Skeletal muscle cell (primary cell): ENCODE measurements at regions not wholly inside any gene's neighbourhood (a gene's known extent, or its start where the extent isn't known, plus 50 kb on each side); places are given as distances from the start of the nearest gene placed in this dataset.

Experiments used
- DNase-seq: peaks from one replicate; pipeline ENCODE4 v3.0.0-alpha.2; 2010; ENCODE audit warnings: low read depth
- H3K4me3 ChIP-seq: 2 replicates; pipeline ENCODE4 v1.5.1; 2011; ENCODE audit warnings: low read depth, mild to moderate bottlenecking, control low read depth, low read length, moderate library complexity

DNA sequence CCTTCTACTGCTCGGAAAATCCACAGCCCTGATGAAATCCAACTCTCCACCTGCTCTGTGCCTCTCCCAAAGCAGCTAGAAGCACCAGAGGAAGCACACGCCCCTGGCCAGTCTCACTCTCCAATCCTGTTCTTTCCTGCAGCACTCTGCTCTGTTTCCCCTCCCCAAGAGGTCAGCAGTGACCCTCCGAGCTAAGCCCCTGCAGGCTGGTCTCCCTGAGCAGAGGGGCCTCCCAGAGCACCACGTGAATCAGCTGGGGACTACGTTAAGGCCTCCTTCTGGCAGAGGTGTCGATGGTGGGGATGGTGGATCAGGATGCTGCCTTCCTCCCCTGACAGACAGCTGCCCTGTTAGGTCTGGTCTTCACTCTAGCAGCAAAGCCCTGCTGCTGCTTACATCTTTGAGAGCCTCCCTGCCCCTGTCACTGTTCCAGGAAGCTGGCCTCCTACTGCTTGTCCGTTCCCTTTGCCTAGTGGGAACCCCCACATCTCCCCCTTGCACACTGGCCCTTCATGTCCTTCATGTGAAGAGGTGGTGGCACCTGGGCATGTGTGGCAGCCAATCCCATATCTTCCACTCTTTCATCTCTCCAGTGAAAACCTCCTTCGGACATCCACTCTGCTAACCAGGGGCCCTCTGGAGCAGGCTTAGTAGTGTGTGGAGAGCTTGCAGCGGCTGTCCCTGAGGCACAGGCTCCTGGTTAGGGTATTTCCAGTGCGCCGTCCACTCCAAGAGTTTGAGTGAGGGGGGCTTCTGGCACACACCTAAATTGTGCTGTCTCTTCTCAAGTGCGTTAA lies 307.5 kb upstream of the HS6ST1 start:
- no peak for DNase-seq
- H3K4me3 ChIP-seq = no peak overlapping the region

GRCh38 chr2:128626760-128627511 lies 308.3 kb upstream of the HS6ST1 start:
- no peak overlapping the region for H3K4me3 ChIP-seq
- DNase-seq = no peak

DNA sequence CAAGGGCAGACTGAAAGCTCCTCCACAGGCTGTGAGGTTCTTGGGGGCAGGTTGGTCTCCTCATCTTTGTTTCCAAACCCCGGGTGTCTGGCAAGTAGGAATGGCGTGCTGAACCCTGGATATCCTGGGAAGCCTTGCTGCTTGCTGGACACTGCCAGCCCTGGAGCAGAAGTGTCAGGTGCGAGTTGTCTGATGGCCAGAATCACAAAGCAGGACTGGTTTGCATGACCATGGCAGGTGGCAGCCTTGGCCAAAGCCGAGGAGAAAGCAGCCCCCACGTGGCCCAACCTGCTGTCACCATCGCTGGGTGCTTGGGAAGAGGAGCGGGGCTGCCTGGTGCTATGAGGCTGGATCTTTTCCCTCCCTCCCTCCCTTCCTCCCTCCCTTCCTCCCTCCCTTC lies 309.5 kb upstream of the HS6ST1 start:
- no peak for DNase-seq
- H3K4me3 ChIP-seq = no peak overlapping the region

DNA sequence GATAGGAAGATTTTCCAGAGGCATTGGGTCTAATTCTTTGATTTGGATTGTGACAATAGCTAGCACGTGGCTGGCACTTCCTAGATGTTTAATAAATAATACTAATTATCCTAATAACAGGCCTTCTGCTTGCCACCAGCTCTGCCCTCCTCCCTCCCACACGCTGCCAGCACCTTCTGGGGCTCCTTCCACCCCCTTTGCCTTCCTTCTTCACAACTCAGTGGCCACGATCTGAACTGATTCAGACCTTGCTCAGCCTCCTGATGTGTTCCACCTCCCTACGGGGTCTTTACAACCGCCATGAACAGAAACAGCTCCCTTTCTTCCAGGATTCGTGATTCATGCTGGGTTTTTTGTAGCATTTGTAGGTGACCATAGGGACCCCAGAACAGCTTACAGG lies 310.3 kb upstream of the HS6ST1 start:
- DNase-seq = no peak
- no peak overlapping the region for H3K4me3 ChIP-seq

DNA sequence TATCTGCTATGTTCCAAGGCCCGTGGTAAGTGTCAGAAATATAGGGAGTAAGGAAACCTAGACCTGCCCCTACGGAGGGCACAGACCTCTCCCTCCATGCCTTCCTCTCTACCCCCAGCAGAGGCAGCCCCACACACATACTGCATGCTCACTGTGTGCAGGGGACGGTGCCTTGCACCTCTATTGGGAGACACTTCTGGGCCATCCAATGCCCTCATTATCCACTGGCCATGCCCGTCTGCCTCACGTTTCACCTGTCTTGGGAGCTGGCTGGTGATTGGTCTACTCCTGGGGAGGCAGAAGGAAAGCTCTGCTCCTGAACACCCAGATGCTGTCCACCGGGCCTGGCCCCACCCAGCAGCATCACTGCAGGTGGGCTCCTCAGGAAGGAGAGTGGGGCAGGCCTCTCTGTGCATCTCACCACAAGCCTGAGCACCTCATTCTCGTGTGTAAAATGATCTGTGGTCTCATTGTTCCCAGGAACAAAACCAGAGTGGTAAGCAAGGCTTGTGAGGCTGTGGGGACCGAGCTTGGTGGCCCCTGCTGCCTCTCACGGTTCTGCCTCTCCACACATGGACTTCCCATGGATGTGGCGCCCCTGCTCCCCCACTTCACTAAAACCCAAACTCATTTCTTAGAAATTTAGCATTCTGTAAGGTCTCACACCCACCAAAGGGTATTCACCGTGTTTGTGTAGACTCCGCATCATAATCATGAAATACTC lies 312.5 kb upstream of the HS6ST1 start:
- H3K4me3 ChIP-seq = no peak overlapping the region
- no peak for DNase-seq

- DNase-seq = no peak
These were observed 313.2 kb upstream of the HS6ST1 start for GRCh38 chr2:128631698-128632500.

DNA sequence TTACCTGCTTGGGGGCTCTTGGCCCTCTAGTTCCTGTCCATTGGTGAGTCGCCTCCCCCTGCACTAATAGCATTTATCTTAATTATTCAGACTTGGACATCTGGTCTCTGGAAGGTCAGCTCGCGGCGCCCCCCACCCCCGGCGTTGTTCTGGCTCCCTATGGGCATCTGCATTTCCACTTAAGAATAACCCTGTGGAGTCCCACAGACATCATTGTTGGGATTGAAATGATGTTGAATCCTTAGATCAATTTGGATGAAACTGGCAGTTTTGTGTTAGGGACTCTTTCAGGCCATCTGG lies 313.8 kb upstream of the HS6ST1 start:
- H3K4me3 ChIP-seq = no peak overlapping the region
- no peak for DNase-seq

More at GRCh38 chr2:128631698-128632500, 313.2 kb upstream of the HS6ST1 start:
- H3K4me3 ChIP-seq = no peak overlapping the region

GRCh38 chr2:128633501-128633900 lies 314.8 kb upstream of the HS6ST1 start:
- peak; percentile 38 for DNase-seq
- H3K4me3 ChIP-seq = no peak overlapping the region

DNA sequence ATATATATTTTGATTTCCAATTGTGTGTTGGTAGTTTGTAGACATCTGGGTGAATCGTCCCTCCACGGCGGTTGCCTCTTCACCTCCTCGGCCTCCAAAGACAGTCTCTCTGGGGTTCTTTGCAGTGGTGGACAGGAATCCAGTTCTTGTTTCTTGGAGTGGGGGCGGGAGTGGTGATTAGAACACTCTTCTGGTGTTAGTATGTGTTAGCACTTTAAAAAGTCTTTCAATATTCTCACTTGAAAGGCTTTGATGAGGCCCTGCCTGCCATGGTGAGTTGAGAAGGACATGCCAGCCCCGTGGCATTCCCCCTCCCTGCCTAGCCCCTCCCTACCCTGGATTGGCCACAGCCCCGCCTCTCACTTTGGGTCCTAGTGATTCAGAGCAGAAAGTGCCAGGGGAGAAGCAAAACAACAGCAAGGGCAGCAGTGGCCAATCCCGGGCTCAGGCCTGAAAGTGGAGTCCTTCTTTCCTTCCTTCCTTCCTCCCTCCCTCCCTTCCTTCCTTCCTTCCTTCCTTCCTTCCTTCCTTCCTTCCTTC lies 316.8 kb upstream of the HS6ST1 start:
- no peak for DNase-seq
- H3K4me3 ChIP-seq = no peak overlapping the region

DNA sequence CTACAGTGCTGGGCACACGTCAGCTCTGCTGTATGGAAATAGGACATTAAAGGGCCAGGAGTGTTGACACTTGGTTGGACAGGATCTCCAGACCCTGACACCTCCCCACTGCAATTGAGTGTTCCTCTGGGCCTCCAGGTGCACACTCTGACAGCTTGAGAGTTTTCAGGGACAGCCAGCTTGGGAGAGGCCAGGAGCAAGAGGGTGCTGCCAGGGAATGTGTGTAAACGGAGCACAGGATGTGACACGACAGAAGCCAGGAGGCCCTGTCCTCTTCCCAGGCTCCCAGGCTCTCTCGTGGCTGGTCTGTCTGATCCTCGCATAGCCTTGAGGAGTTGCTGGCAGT lies 318.1 kb upstream of the HS6ST1 start:
- DNase-seq = no peak
- H3K4me3 ChIP-seq = no peak overlapping the region

GRCh38 chr2:128637481-128638155 lies 318.9 kb upstream of the HS6ST1 start:
- no peak for DNase-seq
- no peak overlapping the region for H3K4me3 ChIP-seq

- DNase-seq = no peak
- H3K4me3 ChIP-seq = no peak overlapping the region
These were observed 319.9 kb upstream of the HS6ST1 start for GRCh38 chr2:128638341-128639119.

- no peak for DNase-seq
- H3K4me3 ChIP-seq = no peak overlapping the region
These were observed 320.4 kb upstream of the HS6ST1 start for GRCh38 chr2:128639120-128639477.

- DNase-seq = no peak
- no peak overlapping the region for H3K4me3 ChIP-seq
These were observed 321.0 kb upstream of the HS6ST1 start for GRCh38 chr2:128639693-128640092.

DNA sequence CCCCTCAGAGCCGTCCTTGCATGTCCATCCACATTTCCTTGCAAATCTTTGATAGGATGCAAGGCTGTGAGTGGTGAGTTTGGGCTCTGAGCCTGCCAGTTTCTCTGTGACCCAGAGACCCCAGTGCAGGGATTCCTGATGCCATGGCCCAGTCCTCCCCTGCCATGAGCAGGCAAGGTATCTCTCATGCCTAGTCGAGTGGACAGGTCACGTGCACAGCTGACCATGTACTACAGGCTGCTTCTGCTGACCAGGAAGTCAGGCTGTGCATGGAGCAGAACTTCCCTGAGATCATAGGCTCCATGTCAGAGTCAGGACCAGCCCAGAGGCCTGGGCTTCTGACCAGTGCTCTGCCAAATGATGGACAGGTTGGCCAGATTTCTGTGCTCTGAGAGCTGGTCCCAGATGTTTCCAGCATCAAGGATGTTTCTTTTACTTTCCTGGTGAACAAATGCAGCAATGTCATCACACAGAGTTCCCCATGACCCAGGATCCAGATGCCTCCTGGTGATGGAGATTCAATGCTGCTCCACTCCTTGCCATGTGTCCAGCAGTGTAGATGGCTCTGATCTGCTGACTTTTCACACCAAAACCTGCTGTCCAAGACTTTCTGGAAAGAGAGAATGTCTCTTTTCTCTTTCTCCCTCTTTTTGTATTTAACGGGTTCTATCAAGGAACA lies 321.6 kb upstream of the HS6ST1 start:
- no peak overlapping the region for H3K4me3 ChIP-seq
- no peak for DNase-seq

- no peak for DNase-seq
- no peak overlapping the region for H3K4me3 ChIP-seq
These were observed 322.2 kb upstream of the HS6ST1 start for GRCh38 chr2:128640845-128641360.

DNA sequence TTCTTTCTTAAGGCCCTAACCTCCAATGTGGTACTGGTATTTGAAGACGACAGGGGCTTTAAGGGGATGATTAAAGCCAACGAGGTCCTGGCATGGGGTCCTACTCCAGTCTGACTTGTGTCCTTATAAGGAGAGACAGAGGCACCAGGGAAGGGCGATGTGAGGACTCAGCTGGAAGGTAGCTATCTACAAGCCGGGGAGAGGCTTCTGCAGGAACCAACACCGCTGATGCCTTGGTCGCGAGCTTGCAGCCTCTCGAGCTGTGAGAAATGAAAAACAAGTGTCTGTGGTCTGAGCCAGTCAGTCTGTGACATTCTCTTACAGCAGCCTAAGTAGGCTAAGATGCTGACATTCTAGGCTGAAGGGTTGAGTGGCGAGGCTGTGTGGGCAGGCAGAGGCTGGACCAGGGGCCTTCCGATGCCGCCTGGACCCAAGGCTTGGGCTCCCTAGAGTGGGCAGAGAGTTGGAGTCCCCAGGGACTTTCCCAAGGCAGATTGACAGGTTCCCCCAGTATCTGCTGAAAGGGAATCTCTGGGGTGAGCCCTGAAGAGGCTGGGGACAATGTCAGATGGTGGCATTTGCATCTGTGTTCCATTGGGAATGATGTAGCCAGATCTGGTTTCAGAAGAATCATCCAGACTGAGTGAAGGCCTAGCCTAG lies 322.9 kb upstream of the HS6ST1 start:
- H3K4me3 ChIP-seq = no peak overlapping the region
- no peak for DNase-seq
